Fibroblast of mammary gland (primary cell): ENCODE measurements at regions not wholly inside any gene's neighbourhood (a gene's known extent, or its start where the extent isn't known, plus 50 kb on each side); places are given as distances from the start of the nearest gene placed in this dataset.

Experiments used
- DNase-seq: peaks from one replicate; pipeline ENCODE4 v3.0.0-alpha.2; 2010; ENCODE audit warnings: low read depth
- H3K4me3 ChIP-seq: 2 replicates; pipeline ENCODE4 v1.5.1; 2011; ENCODE audit warnings: low read depth, mild to moderate bottlenecking, low read length, moderate library complexity; ENCODE audit not compliant: control insufficient read depth
- CTCF ChIP-seq: conservative IDR thresholded peaks from 2 replicates; pipeline ENCODE4 v1.5.1; 2011; ENCODE audit warnings: low read depth, low read length, inconsistent platforms; ENCODE audit not compliant: control insufficient read depth, insufficient read depth

DNA sequence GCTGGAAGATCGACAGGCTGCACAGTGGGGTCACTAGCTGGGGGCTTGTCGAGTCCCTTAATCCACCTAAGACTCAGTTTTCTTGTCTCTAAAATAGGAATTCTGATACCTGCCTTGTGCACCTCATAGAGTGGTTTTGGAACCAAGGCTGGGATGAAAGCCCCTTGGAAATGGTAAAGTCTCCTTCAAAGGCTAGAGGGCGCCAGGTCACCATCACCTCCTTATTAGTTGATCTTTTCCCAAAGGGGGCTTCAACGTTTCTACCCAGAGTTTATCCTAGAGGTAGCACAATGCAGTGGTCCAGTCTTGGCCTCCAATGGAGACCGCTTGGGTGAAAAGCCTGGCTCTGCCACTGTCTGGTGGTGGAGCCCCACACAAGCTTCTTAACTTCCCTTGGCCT is 158.2 kb downstream of the AIPL1 start:
- TF ChIP-seq CTCF, result no peak
- DNase-seq, result no peak
- no peak overlapping the region for H3K4me3 ChIP-seq

DNA sequence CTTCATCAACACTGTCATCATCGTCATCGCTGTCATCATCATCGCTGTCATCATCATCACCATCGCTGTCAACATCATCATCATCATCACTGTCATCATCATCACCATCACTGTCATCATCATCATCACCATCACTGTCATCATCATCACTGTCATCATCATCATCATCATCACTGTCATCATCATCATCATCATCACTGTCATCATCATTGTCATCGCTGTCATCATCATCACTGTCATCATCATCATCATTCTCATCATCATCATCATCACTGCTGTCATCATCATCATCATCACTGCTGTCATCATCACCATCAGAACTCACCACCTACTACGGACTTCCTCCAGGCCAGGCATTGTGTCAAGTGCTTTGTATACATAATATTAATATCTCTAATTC is 160.6 kb downstream of the AIPL1 start:
- H3K4me3 ChIP-seq, result no peak overlapping the region
- no peak for DNase-seq
- no peak for TF ChIP-seq CTCF

GRCh38 chr17:6269478-6269877 is 165.4 kb downstream of the AIPL1 start:
- DNase-seq, result peak; percentile 4
- TF ChIP-seq CTCF, result no peak
- H3K4me3 ChIP-seq, result no peak overlapping the region

- no peak for DNase-seq
- no peak for TF ChIP-seq CTCF
- no peak overlapping the region for H3K4me3 ChIP-seq
Measured at GRCh38 chr17:6261466-6261865, 173.5 kb downstream of the AIPL1 start.

DNA sequence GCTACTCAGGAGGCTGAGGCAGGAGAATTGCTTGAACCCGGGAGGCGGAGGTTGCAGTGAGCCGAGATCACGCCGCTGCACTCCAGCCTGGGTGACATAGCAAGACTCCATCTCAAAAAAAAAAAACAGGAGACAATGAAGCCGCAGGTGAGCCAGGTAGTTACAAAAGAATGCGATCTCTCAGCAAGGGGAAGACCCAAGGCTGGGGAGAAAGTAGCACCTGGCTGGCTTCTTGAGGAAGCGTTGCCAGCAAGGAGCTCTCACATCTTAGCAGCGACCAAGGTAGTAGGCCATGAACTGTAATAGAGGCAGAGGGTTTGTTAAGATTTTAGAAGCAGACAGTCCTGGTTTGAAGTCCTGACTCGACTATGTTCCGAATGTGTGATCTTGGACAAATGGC is 175.0 kb downstream of the AIPL1 start:
- TF ChIP-seq CTCF, result no peak
- H3K4me3 ChIP-seq, result no peak overlapping the region
- DNase-seq, result no peak

DNA sequence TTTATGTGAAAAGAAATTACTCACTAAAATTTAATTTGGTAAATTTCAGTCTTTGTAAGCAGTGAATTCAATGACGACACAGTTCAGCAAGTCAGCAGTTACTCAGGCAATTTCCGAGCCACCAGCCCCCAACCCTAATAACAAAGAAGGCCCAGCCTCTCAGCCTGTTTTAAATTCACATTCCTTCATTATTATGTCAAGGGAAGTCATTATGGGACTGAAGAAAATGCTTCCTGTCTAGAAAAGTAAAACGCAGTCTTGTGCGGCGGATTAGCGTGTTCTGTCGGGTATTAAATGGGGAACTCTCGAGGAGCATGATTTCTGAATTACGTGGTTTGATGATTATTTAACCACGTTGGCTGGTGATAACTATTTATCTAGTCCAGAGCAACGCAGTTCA is 177.6 kb downstream of the AIPL1 start:
- no peak overlapping the region for H3K4me3 ChIP-seq
- TF ChIP-seq CTCF, result no peak
- no peak for DNase-seq

- no peak for TF ChIP-seq CTCF
- no peak for DNase-seq
- no peak overlapping the region for H3K4me3 ChIP-seq
Measured at GRCh38 chr17:6255322-6255721, 179.6 kb downstream of the AIPL1 start.
